ENCODE measurements at regions not wholly inside any gene's neighbourhood (a gene's known extent, or its start where the extent isn't known, plus 50 kb on each side); places are given as distances from the start of the nearest gene placed in this dataset.

GRCh38 chr13:64866331-64866730, 2363.8 kb downstream of the PCDH9 start:
- H3K27ac ChIP-seq = no peak overlapping the region
- TF ChIP-seq ZFX (IDR thresholded peaks at IDR 0.05) (no peak), CTCF (conservative IDR thresholded peaks at IDR 0.05) (no peak)

- TF ChIP-seq CTCF (conservative IDR thresholded peaks at IDR 0.05) = no peak
- no peak for TF ChIP-seq ZFX (IDR thresholded peaks at IDR 0.05)
- no peak overlapping the region for H3K27ac ChIP-seq
Observed at GRCh38 chr13:64855506-64855905, 2374.6 kb downstream of the PCDH9 start.

- TF ChIP-seq ZFX (IDR thresholded peaks at IDR 0.05) (no peak), CTCF (conservative IDR thresholded peaks at IDR 0.05) (no peak)
- no peak overlapping the region for H3K27ac ChIP-seq
Observed at GRCh38 chr13:64850017-64850416, 2380.1 kb downstream of the PCDH9 start.

GRCh38 chr13:64849196-64849595, 2380.9 kb downstream of the PCDH9 start:
- H3K27ac ChIP-seq = no peak overlapping the region
- TF ChIP-seq CTCF (conservative IDR thresholded peaks at IDR 0.05) (no peak), ZFX (IDR thresholded peaks at IDR 0.05) (no peak)

GRCh38 chr13:64847767-64848166, 2382.4 kb downstream of the PCDH9 start:
- H3K27ac ChIP-seq = no peak overlapping the region
- TF ChIP-seq ZFX (IDR thresholded peaks at IDR 0.05) = no peak
- no peak for TF ChIP-seq CTCF (conservative IDR thresholded peaks at IDR 0.05)

GRCh38 chr13:64845110-64845509, 2385.0 kb downstream of the PCDH9 start:
- no peak for TF ChIP-seq CTCF (conservative IDR thresholded peaks at IDR 0.05)
- TF ChIP-seq ZFX (IDR thresholded peaks at IDR 0.05) = no peak
- no peak overlapping the region for H3K27ac ChIP-seq

- peak; percentile 17 for TF ChIP-seq CTCF (conservative IDR thresholded peaks at IDR 0.05)
- TF ChIP-seq ZFX (IDR thresholded peaks at IDR 0.05) = no peak
- H3K27ac ChIP-seq = no peak overlapping the region
Observed at GRCh38 chr13:64819081-64819480, 2411.1 kb downstream of the PCDH9 start.

Data from C4-2B (cell line).